HG02678 (cell line): ENCODE measurements at regions not wholly inside any gene's neighbourhood (a gene's known extent, or its start where the extent isn't known, plus 50 kb on each side); places are given as distances from the start of the nearest gene placed in this dataset.
"Not testable (repeated sequence)": the region's sequence is repeated elsewhere in the genome, so short reads cannot be mapped to it uniquely, and the experiment has no call there.

Experiments
- ATAC-seq: cut with Tn5 transposase; IDR thresholded peaks from one replicate; pipeline ENCODE4 v1.9.1; 2021; ENCODE audit warnings: mild to moderate bottlenecking, moderate library complexity; ENCODE audit not compliant: unreplicated experiment

GRCh38 chr12:115297445-115297844, 613.5 kb upstream of the TBX3 start:
- no peak for ATAC-seq

- ATAC-seq, result no peak
Measured at GRCh38 chr12:115296613-115297198, 612.7 kb upstream of the TBX3 start.

DNA sequence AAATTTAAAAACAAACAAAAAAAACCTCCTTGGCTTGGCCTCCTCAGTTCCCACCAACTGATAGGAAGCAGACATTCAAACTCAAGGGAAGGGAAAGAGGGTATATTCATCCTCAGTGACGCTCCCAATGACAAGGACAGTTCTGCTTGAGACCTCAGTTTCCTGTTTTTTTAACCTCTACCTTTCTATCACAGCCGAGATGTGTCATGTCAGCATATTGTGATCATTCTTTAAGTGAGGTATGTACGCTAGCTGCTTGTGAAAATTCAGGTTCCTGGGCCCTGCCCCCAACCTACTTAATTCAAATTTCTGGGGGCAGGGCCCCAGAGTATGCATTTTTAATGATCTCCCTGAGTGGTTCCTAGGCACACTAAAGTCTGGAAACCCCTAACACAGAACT, 611.9 kb upstream of the TBX3 start:
- no peak for ATAC-seq

GRCh38 chr12:115294453-115295133, 610.6 kb upstream of the TBX3 start:
- ATAC-seq, result no peak

- ATAC-seq, result not testable (repeated sequence)
Measured at GRCh38 chr12:115285429-115285828, 601.5 kb upstream of the TBX3 start.

- ATAC-seq, result no peak
Measured at GRCh38 chr12:115273456-115273855, 589.5 kb upstream of the TBX3 start.

DNA sequence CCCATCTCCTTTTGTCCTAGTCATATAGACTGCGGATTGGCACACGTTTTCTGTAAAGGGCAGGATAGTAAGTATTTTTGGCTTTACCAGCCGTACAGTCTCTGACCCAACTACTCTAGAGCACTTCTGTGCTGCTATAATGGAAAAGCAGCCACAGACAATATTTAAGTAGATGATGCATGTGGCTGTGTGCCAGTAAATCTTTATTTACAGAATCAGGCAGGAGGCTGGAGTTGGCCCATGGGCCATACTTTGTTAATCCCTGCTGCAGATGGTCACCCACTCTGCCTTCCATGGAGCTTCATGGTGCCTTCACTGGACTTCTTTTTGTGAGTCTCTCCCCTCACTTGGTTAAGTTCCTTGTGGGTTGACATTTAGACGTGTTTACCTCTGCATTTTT, 584.5 kb upstream of the TBX3 start:
- ATAC-seq, result no peak

GRCh38 chr12:115267891-115268290, 583.9 kb upstream of the TBX3 start:
- no peak for ATAC-seq

- ATAC-seq, result no peak
Measured at GRCh38 chr12:115267464-115267863, 583.5 kb upstream of the TBX3 start.

DNA sequence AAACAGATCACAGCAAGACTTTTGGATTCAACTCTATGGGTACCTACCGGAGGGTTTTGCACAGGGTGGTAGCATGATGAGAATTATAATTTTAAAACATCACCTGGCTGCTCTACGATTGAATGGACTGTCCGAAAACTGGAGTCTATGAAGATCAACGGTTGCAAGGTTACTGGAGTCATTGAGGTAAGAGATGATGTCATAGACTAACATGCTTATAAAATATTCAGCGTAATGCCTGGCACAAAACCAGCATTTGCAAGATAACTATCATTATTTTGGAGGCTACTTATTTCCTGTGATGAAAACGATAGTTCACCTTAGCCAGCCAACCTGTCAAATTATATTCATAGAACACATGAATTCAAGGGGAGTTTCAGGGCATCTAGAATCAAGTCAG, 580.6 kb upstream of the TBX3 start:
- ATAC-seq, result no peak

DNA sequence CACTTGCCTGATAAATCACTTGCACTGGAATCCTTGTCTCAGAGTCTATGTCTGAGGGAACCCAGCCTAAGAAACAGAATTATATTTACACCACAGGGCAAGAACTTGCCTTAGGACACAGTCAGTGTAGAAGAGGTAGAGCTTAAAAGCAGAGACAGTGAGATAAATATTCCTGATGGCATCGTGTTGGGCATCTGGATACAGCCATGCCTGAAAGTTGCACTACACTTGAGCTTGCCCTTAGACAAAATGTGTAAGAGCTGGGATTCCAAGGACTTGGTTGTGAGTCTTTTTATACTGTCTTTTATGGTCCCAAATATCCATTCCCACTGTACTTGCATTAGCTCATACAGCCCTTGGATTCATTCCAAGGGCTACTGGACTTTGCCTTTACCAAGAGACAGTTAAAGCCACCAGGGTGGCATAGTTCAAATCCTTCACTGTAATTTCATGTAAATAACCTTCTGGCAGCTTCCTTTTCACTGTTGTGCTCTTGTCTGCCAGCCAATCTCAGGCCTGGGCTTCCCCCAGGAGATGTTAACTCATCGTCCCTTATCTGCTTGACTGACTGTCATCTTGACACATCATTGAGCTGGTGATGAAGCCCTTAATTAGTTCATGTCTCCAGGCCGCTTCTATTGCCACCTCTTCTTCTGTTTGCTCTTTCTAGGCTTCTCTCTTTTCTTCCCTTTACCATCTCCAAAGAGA, 577.9 kb upstream of the TBX3 start:
- ATAC-seq, result no peak

DNA sequence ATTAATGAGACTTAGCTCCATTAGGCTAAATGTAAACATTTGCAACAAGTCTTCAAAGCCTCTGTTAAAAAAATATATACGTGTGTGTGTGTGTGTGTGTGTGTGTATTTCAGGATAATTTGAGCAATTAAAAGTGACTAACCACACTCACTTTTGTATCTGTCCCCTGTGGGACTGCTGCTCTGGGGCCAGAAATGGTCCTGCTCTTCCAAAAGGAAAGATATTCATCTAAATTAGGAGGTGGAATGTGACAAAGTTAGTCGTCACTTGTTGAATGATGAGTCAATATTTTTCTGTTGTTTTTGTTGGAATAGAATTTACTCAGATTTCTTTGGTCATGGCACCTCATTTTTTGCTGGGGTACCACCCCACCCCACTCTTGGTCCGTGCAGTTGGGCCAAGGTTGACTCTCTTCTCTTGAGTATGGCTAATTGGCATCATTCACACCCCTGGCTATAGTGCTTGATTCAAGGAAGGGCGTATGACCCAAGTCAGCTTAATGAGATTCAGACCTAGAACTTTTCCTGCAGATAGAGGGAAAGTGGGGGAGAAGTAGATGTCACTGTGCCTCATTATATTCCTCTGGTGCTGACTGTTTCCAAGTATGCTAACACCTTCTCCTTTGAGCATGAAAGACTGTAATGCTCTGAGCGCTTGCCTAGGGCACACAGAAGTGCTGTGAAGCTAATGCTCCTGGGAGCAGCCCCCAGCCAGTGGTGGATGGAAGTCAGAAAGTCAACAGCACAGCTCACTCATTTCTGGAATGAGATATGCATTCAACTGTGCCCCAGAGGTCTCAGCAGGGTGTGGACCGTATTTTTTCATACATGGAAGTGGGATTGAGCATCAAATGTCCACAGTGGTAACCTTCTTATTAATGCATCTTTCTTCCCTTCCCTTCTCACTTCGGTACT, 577.0 kb upstream of the TBX3 start:
- ATAC-seq, result no peak

GRCh38 chr12:115259968-115260747, 576.2 kb upstream of the TBX3 start:
- no peak for ATAC-seq

DNA sequence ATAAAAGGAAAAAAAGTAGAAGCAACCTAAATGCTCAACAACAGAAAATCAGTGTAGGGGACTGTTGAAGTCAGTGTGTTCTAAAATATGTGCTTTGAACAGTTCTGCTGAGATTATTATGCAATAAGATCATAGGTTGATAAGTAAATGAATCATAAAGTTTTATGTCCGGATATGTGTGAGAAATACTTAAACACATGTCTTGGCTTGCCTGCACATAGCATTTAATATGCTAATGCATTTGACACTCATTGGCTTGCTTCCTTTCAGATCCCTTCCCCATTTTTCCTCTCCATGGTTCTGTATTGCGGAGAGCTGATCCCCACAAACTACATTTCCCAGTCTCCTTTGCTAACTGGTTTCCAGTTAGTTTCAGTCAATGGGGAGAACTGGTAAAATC, 573.8 kb upstream of the TBX3 start:
- ATAC-seq, result no peak

- ATAC-seq, result no peak
Measured at GRCh38 chr12:115255962-115256361, 572.0 kb upstream of the TBX3 start.

GRCh38 chr12:115255257-115255656, 571.3 kb upstream of the TBX3 start:
- ATAC-seq, result no peak

DNA sequence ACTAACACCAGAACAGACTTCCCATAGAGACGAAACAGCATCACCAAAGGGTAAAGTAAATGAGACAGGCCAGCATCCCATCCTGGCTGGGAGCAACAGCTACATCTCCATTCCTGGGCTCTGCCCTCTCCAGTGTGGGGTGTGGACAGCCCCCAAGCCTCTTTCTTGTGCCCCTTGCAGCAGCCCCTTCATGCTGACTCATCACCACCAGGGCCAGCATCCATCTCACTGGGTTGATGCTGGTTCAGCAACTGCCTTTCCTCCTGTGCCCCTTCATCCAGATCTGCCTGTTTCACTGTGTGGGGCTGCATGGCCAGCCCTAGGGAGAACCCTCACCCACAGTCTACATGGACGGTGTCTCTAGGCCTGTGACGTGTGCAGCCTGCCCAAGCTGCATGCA, 569.1 kb upstream of the TBX3 start:
- no peak for ATAC-seq

DNA sequence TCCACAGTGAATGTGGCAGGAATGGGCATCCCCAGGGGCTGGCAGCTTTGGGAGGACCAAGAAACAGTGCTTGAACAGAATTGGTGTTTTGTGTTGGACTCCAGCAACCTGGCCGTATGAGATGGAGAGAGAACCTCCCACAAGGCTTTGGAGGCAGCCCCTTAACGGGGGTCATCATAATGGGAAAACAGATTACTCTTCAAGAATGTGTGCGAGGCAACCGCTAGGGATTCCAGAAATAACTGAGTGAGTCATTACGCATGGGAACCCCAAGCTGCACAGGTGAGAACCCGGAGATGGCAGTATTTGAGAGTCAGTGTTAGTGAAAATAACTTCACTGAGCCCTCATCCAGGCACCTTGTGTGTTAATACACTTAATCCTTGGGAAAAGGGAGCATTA, 567.8 kb upstream of the TBX3 start:
- ATAC-seq, result no peak

- ATAC-seq, result no peak
Measured at GRCh38 chr12:115249671-115250278, 565.8 kb upstream of the TBX3 start.

DNA sequence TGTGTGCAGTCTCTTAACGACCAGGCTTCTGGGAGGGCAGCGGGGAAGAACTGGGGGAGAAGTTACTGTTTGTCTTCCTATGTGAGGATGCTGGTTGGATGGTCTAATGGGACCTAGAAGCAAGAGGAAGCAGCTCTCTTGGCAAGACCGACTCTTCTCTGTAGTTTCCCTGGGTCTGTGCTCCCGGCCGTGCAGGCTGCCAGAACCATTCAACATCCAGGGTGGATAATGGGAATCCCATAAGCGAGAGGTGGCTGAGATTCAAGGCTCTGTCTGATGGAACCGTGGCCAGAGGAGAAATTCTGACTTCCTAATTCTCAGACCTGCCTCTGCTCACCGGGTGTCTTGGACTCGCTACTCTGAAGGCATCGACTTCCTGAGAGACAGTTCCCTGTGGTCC, 561.0 kb upstream of the TBX3 start:
- no peak for ATAC-seq
